ENCODE measurements at regions not wholly inside any gene's neighbourhood (a gene's known extent, or its start where the extent isn't known, plus 50 kb on each side); places are given as distances from the start of the nearest gene placed in this dataset.

- no peaks in the 10 kb centered on the region for H3K36me3 ChIP-seq (ENCODE audit: control insufficient read depth, insufficient read depth, low read length)
- no peak overlapping the region for H3K27ac ChIP-seq
- no peak overlapping the region for H3K9ac ChIP-seq
- TF ChIP-seq CTCF (IDR thresholded peaks at IDR 0.05), result no peak
- no peaks in the 10 kb centered on the region for H3K79me2 ChIP-seq
- no peaks in the 10 kb centered on the region for H3K9me3 ChIP-seq (ENCODE audit: control insufficient read depth, low read length)
- no peak overlapping the region for H3K4me3 ChIP-seq (ENCODE audit: low read depth, low read length)
- peak overlapping the region; percentile 10 for H2AFZ ChIP-seq
- no peaks in the 10 kb centered on the region for H3K27me3 ChIP-seq (ENCODE audit: control insufficient read depth, insufficient read depth, low read length)
- H3K4me2 ChIP-seq (ENCODE audit: low read length), result no peak overlapping the region
- no peaks in the 10 kb centered on the region for H3K4me1 ChIP-seq
These were observed 51.2 kb upstream of the CDK13 start for GRCh38 chr7:39898867-39899266.

Measured in parathyroid adenoma (tissue), 2 donors.